H1 (cell line): ENCODE measurements at regions not wholly inside any gene's neighbourhood (a gene's known extent, or its start where the extent isn't known, plus 50 kb on each side); places are given as distances from the start of the nearest gene placed in this dataset.

ENCODE experiments used
- EZH2 ChIP-seq: fragments of 200-600 bp; sonication (generic); IDR thresholded peaks from 2 replicates; pipeline ENCODE4 v1.7.1; 2012; ENCODE audit warnings: low read depth, mild to moderate bottlenecking, moderate library complexity, low read length, inconsistent platforms; ENCODE audit not compliant: severe bottlenecking
- POLR2AphosphoS5 ChIP-seq: IDR thresholded peaks from 2 replicates; pipeline ENCODE4 v1.6.1; 2011; ENCODE audit warnings: low read depth, low read length
- SIX5 ChIP-seq: IDR thresholded peaks from 2 replicates; pipeline ENCODE4 v1.6.1; 2011; ENCODE audit warnings: mild to moderate bottlenecking, low read depth, low read length
- TF ChIP-seq, protein P1 (sequence below): IDR thresholded peaks from 2 replicates; pipeline ENCODE4 v1.6.1; 2012; ENCODE audit warnings: inconsistent platforms
- TF ChIP-seq, protein P2 (sequence below), 3 experiments: IDR thresholded peaks; 1 replicate in 2 of 3; 2 replicates in 1 of 3; pipeline versions ENCODE4 v1.5.1 to v1.6.1; 2011; ENCODE audit warnings: low read length in 3 of 3, mild to moderate bottlenecking in 3 of 3, inconsistent platforms in 2 of 3, low read depth in 1 of 3, moderate library complexity in 1 of 3; ENCODE audit not compliant: insufficient read depth in 1 of 3; ENCODE audit errors: control extremely low read depth in 1 of 3
- TF ChIP-seq, protein P3 (sequence below): IDR thresholded peaks from 2 replicates; pipeline ENCODE4 v1.6.1; 2012; ENCODE audit warnings: low read length, inconsistent platforms

DNA sequence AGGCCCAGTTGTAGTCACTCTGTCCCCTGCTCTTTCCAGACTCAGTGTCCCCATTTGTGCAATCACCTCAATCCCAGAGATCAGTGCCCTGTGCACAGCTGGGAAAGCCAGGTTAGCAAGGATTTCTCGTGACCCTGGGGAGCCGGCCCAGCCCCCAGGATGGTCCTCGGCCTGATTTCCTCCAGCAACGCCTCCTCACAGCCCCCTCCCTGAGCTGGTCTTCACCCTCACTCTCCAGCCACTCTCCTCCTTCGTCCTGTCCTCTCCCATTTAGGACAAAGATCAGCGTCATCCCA, 194.8 kb upstream of the C14orf180 start:
- TF ChIP-seq, protein P1, sequence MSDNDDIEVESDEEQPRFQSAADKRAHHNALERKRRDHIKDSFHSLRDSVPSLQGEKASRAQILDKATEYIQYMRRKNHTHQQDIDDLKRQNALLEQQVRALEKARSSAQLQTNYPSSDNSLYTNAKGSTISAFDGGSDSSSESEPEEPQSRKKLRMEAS: no peak
- TF ChIP-seq, protein P2, sequence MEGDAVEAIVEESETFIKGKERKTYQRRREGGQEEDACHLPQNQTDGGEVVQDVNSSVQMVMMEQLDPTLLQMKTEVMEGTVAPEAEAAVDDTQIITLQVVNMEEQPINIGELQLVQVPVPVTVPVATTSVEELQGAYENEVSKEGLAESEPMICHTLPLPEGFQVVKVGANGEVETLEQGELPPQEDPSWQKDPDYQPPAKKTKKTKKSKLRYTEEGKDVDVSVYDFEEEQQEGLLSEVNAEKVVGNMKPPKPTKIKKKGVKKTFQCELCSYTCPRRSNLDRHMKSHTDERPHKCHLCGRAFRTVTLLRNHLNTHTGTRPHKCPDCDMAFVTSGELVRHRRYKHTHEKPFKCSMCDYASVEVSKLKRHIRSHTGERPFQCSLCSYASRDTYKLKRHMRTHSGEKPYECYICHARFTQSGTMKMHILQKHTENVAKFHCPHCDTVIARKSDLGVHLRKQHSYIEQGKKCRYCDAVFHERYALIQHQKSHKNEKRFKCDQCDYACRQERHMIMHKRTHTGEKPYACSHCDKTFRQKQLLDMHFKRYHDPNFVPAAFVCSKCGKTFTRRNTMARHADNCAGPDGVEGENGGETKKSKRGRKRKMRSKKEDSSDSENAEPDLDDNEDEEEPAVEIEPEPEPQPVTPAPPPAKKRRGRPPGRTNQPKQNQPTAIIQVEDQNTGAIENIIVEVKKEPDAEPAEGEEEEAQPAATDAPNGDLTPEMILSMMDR (IDR thresholded peaks at IDR 0.05; ENCODE audit: control extremely low read depth in 1 of 3, insufficient read depth in 1 of 3, low read depth in 1 of 3, low read length in 3 of 3): no peak
- TF ChIP-seq, protein P3, sequence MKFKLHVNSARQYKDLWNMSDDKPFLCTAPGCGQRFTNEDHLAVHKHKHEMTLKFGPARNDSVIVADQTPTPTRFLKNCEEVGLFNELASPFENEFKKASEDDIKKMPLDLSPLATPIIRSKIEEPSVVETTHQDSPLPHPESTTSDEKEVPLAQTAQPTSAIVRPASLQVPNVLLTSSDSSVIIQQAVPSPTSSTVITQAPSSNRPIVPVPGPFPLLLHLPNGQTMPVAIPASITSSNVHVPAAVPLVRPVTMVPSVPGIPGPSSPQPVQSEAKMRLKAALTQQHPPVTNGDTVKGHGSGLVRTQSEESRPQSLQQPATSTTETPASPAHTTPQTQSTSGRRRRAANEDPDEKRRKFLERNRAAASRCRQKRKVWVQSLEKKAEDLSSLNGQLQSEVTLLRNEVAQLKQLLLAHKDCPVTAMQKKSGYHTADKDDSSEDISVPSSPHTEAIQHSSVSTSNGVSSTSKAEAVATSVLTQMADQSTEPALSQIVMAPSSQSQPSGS: no peak
- TF ChIP-seq POLR2AphosphoS5 (no peak), SIX5 (no peak), EZH2 (no peak)
